ENCODE measurements at regions not wholly inside any gene's neighbourhood (a gene's known extent, or its start where the extent isn't known, plus 50 kb on each side); places are given as distances from the start of the nearest gene placed in this dataset.

- H3K27me3 Mint-ChIP-seq (ENCODE audit: unreplicated experiment), result no peaks in the 10 kb centered on the region
- H3K4me1 Mint-ChIP-seq (ENCODE audit: low read depth, unreplicated experiment), result peaks cover 15% of the 10 kb centered on the region
- CTCF ChIA-PET, result no interaction called here
- no peaks in the 10 kb centered on the region for H3K9me3 Mint-ChIP-seq (ENCODE audit: low read depth, unreplicated experiment)
- no peak overlapping the region for H3K27ac Mint-ChIP-seq (ENCODE audit: unreplicated experiment)
- DNase-seq, result no peak
- no TSS peak for BruUV-seq (replicated peaks)
- no peak overlapping the region for H3K4me3 Mint-ChIP-seq (ENCODE audit: low read depth, unreplicated experiment)
- no peaks in the 10 kb centered on the region for H3K36me3 Mint-ChIP-seq (ENCODE audit: insufficient read depth, unreplicated experiment)
- no peak for TF ChIP-seq CTCF (IDR thresholded peaks at IDR 0.05; ENCODE audit: unreplicated experiment)
- intact Hi-C loops (cut with micrococcal nuclease; ENCODE audit: unreplicated experiment), result no loop called here
These were observed 173.1 kb downstream of the GASK1B start for GRCh38 chr4:157999723-158000122.

- BruUV-seq (replicated peaks), result no TSS peak
- Mint-ChIP-seq H3K9me3 (ENCODE audit: low read depth, unreplicated experiment) (no peaks in the 10 kb centered on the region), H3K27ac (ENCODE audit: unreplicated experiment) (no peak overlapping the region), H3K27me3 (ENCODE audit: unreplicated experiment) (no peaks in the 10 kb centered on the region), H3K36me3 (ENCODE audit: insufficient read depth, unreplicated experiment) (no peaks in the 10 kb centered on the region), H3K4me1 (ENCODE audit: low read depth, unreplicated experiment) (peaks cover 17% of the 10 kb centered on the region), H3K4me3 (ENCODE audit: low read depth, unreplicated experiment) (no peak overlapping the region)
- CTCF ChIA-PET, result no interaction called here
- TF ChIP-seq CTCF (IDR thresholded peaks at IDR 0.05; ENCODE audit: unreplicated experiment), result no peak
- intact Hi-C loops (cut with micrococcal nuclease; ENCODE audit: unreplicated experiment), result no loop called here
- no peak for DNase-seq
These were observed 175.5 kb downstream of the GASK1B start for GRCh38 chr4:157997296-157997695.

GRCh38 chr4:157996061-157997028 lies 176.5 kb downstream of the GASK1B start:
- no peak for DNase-seq
- intact Hi-C loops (cut with micrococcal nuclease; ENCODE audit: unreplicated experiment), result no loop called here
- H3K4me1 Mint-ChIP-seq (ENCODE audit: low read depth, unreplicated experiment), result peaks cover 17% of the 10 kb centered on the region
- no peak for TF ChIP-seq CTCF (IDR thresholded peaks at IDR 0.05; ENCODE audit: unreplicated experiment)
- no peak overlapping the region for H3K27ac Mint-ChIP-seq (ENCODE audit: unreplicated experiment)
- CTCF ChIA-PET, result no interaction called here
- H3K36me3 Mint-ChIP-seq (ENCODE audit: insufficient read depth, unreplicated experiment), result no peaks in the 10 kb centered on the region
- H3K4me3 Mint-ChIP-seq (ENCODE audit: low read depth, unreplicated experiment), result no peak overlapping the region
- no peaks in the 10 kb centered on the region for H3K9me3 Mint-ChIP-seq (ENCODE audit: low read depth, unreplicated experiment)
- no peaks in the 10 kb centered on the region for H3K27me3 Mint-ChIP-seq (ENCODE audit: unreplicated experiment)
- BruUV-seq (replicated peaks), result no TSS peak

- Mint-ChIP-seq H3K9me3 (ENCODE audit: low read depth, unreplicated experiment) (no peaks in the 10 kb centered on the region), H3K27me3 (ENCODE audit: unreplicated experiment) (no peaks in the 10 kb centered on the region), H3K27ac (ENCODE audit: unreplicated experiment) (peak overlapping the region; percentile 68), H3K4me3 (ENCODE audit: low read depth, unreplicated experiment) (no peak overlapping the region), H3K4me1 (ENCODE audit: low read depth, unreplicated experiment) (peaks cover 17% of the 10 kb centered on the region), H3K36me3 (ENCODE audit: insufficient read depth, unreplicated experiment) (no peaks in the 10 kb centered on the region)
- intact Hi-C loops (cut with micrococcal nuclease; ENCODE audit: unreplicated experiment), result loop anchor here (5.0 kb wide), 1 partner anchor 102 kb away; no protein-coding TSS in a partner anchor
- BruUV-seq (replicated peaks), result no TSS peak
- DNase-seq, result no peak
- CTCF ChIA-PET, result interaction anchor here (0.7 kb wide), 1 partner anchor 179 kb away, joined by 3 read pairs; no protein-coding TSS in a partner anchor
- TF ChIP-seq CTCF (IDR thresholded peaks at IDR 0.05; ENCODE audit: unreplicated experiment), result no peak
These were observed 178.0 kb downstream of the GASK1B start for GRCh38 chr4:157994863-157995262.

Measured in Calu3 (cell line).